HepG2 (cell line): ENCODE measurements at regions not wholly inside any gene's neighbourhood (a gene's known extent, or its start where the extent isn't known, plus 50 kb on each side); places are given as distances from the start of the nearest gene placed in this dataset.

Experiments used
- ATF7 ChIP-seq, 2 experiments: fragments of 450-650 bp in 1 of 2; sonication (generic) in 1 of 2; formaldehyde crosslinking in 1 of 2; IDR thresholded peaks; 2 replicates each; pipeline versions ENCODE4 v1.4.0 to v1.6.1; 2016 to 2020; ENCODE audit warnings: antibody characterized with exemption in 1 of 2, mild to moderate bottlenecking in 1 of 2, missing genetic modification reagents in 1 of 2
- DNMT3B ChIP-seq: conservative IDR thresholded peaks from 2 replicates; pipeline ENCODE4 v1.6.1; 2016; ENCODE audit warnings: missing biosample characterization, control low read depth
- GZF1 ChIP-seq: sonication (generic); formaldehyde crosslinking; IDR thresholded peaks from 2 replicates; pipeline ENCODE4 v1.5.1; 2020; ENCODE audit warnings: mild to moderate bottlenecking, missing genetic modification reagents
- HNRNPK ChIP-seq: fragments of 200-400 bp; formaldehyde crosslinking; IDR thresholded peaks from 2 replicates; pipeline ENCODE4 v1.6.1; 2018; ENCODE audit warnings: low read length, low read depth, moderate library complexity, mild to moderate bottlenecking; ENCODE audit not compliant: poor library complexity, severe bottlenecking
- ISL2 ChIP-seq: sonication (generic); formaldehyde crosslinking; IDR thresholded peaks from 2 replicates; pipeline ENCODE4 v1.5.0; 2020; ENCODE audit warnings: missing genetic modification reagents
- MEIS1 ChIP-seq: sonication (generic); formaldehyde crosslinking; IDR thresholded peaks from 2 replicates; pipeline ENCODE4 v1.9.0; 2021; ENCODE audit warnings: mild to moderate bottlenecking, missing genetic modification reagents, moderate library complexity, borderline replicate concordance
- MIER3 ChIP-seq: IDR thresholded peaks from 2 replicates; pipeline ENCODE4 v1.6.1; 2016; ENCODE audit warnings: missing compliant biosample characterization, borderline replicate concordance
- NCOA1 ChIP-seq: sonication (generic); formaldehyde crosslinking; IDR thresholded peaks from 2 replicates; pipeline ENCODE4 v1.9.0; 2021; ENCODE audit warnings: missing genetic modification reagents
- NR2F6 ChIP-seq, 2 experiments: IDR thresholded peaks; 2 replicates each; pipeline ENCODE4 v1.6.1; 2016; ENCODE audit warnings: antibody characterized with exemption in 1 of 2, mild to moderate bottlenecking in 1 of 2
- REPIN1 ChIP-seq: sonication (generic); formaldehyde crosslinking; IDR thresholded peaks from 2 replicates; pipeline ENCODE4 v1.8.0; 2022; ENCODE audit warnings: missing genetic modification reagents, low read depth, mild to moderate bottlenecking, borderline replicate concordance
- SIN3A ChIP-seq: IDR thresholded peaks from 2 replicates; pipeline ENCODE4 v1.6.1; 2011; ENCODE audit warnings: low read depth, mild to moderate bottlenecking, control low read depth, low read length, borderline replicate concordance
- SIX4 ChIP-seq: sonication (generic); formaldehyde crosslinking; IDR thresholded peaks from 2 replicates; pipeline ENCODE4 v1.4.0; 2020; ENCODE audit warnings: missing genetic modification reagents
- SMYD3 ChIP-seq: sonication (generic); formaldehyde crosslinking; IDR thresholded peaks from 2 replicates; pipeline ENCODE4 v1.8.1; 2023; ENCODE audit warnings: mild to moderate bottlenecking, missing genetic modification reagents
- SSRP1 ChIP-seq: IDR thresholded peaks from 2 replicates; pipeline ENCODE4 v1.6.1; 2016; ENCODE audit warnings: control low read depth
- STAT5B ChIP-seq: sonication (generic); formaldehyde crosslinking; IDR thresholded peaks from 2 replicates; pipeline ENCODE4 v1.4.0; 2020; ENCODE audit warnings: missing genetic modification reagents
- TMF1 ChIP-seq: sonication (generic); formaldehyde crosslinking; IDR thresholded peaks from 2 replicates; pipeline ENCODE4 v1.8.1; 2022; ENCODE audit warnings: low read depth, missing genetic modification reagents
- TRAFD1 ChIP-seq: sonication (generic); formaldehyde crosslinking; IDR thresholded peaks from 2 replicates; pipeline ENCODE4 v1.5.1; 2020; ENCODE audit warnings: missing genetic modification reagents, mild to moderate bottlenecking, borderline replicate concordance
- ZNF260 ChIP-seq: sonication (generic); formaldehyde crosslinking; IDR thresholded peaks from 2 replicates; pipeline ENCODE4 v1.4.0; 2020; ENCODE audit warnings: missing genetic modification reagents, low read depth, mild to moderate bottlenecking, borderline replicate concordance
- ZNF652 ChIP-seq: IDR thresholded peaks from 2 replicates; pipeline ENCODE4 v1.6.1; 2016; ENCODE audit warnings: low read depth, borderline replicate concordance
- ZNF780A ChIP-seq: sonication (generic); formaldehyde crosslinking; IDR thresholded peaks from 2 replicates; pipeline ENCODE4 v1.8.0; 2022; ENCODE audit warnings: mild to moderate bottlenecking, missing genetic modification reagents, moderate library complexity
- TF ChIP-seq, protein P1 (sequence below): sonication (generic); formaldehyde crosslinking; IDR thresholded peaks from 2 replicates; pipeline ENCODE4 v1.4.0; 2020; ENCODE audit warnings: mild to moderate bottlenecking, missing genetic modification reagents
- TF ChIP-seq, protein P2 (sequence below): sonication (generic); formaldehyde crosslinking; IDR thresholded peaks from 2 replicates; pipeline ENCODE4 v1.4.0; 2020; ENCODE audit warnings: mild to moderate bottlenecking, missing genetic modification reagents
- TF ChIP-seq, protein P3 (sequence below): sonication (generic); formaldehyde crosslinking; IDR thresholded peaks from 2 replicates; pipeline ENCODE4 v1.4.0; 2020; ENCODE audit warnings: missing genetic modification reagents
- TF ChIP-seq, protein P4 (sequence below), 2 experiments: fragments of 450-650 bp in 1 of 2; sonication (generic) in 1 of 2; formaldehyde crosslinking; IDR thresholded peaks; 2 replicates each; pipeline versions ENCODE4 v1.5.0 to v1.8.0; 2020 to 2022; ENCODE audit warnings: mild to moderate bottlenecking in 1 of 2, missing genetic modification reagents in 1 of 2

DNA sequence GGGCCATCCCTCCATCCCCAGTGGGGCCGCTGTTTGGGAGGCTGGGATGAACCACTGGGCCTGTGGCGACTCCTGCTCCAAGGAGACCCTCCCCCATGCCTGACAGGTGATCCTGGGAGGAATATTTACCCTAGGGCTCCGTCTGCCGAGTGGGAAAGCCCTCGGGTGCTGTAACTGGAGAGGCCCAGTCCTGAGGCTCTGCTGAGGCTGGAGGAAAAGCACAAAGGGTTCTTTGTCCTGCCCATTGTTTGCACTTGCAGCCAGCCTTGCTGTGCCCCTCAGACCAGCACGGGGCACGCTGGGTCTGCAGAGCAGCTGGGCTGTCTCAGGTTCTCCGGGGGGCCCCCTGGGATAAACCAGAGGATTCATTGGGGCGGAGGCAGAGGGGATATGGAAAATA, 321.1 kb downstream of the MN1 start (continued):
- no peak for TF ChIP-seq SMYD3
- no peak for TF ChIP-seq ATF7 (IDR thresholded peaks at IDR 0.05)
- no peak for TF ChIP-seq ATF7 (CRISPR knock-in tag; IDR thresholded peaks at IDR 0.05)
- TF ChIP-seq DNMT3B (CRISPR knock-in tag): no peak
- TF ChIP-seq, protein P1, sequence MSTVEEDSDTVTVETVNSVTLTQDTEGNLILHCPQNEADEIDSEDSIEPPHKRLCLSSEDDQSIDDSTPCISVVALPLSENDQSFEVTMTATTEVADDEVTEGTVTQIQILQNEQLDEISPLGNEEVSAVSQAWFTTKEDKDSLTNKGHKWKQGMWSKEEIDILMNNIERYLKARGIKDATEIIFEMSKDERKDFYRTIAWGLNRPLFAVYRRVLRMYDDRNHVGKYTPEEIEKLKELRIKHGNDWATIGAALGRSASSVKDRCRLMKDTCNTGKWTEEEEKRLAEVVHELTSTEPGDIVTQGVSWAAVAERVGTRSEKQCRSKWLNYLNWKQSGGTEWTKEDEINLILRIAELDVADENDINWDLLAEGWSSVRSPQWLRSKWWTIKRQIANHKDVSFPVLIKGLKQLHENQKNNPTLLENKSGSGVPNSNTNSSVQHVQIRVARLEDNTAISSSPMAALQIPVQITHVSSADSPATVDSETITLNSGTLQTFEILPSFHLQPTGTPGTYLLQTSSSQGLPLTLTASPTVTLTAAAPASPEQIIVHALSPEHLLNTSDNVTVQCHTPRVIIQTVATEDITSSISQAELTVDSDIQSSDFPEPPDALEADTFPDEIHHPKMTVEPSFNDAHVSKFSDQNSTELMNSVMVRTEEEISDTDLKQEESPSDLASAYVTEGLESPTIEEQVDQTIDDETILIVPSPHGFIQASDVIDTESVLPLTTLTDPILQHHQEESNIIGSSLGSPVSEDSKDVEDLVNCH: no peak
- TF ChIP-seq ZNF260 (CRISPR knock-in tag): no peak
- no peak for TF ChIP-seq SIN3A
- no peak for TF ChIP-seq NR2F6 (IDR thresholded peaks at IDR 0.05)
- no peak for TF ChIP-seq NR2F6 (CRISPR knock-in tag; IDR thresholded peaks at IDR 0.05)
- TF ChIP-seq ZNF780A (CRISPR knock-in tag): no peak
- TF ChIP-seq SIX4 (CRISPR knock-in tag): peak; percentile 88
- TF ChIP-seq, protein P2, sequence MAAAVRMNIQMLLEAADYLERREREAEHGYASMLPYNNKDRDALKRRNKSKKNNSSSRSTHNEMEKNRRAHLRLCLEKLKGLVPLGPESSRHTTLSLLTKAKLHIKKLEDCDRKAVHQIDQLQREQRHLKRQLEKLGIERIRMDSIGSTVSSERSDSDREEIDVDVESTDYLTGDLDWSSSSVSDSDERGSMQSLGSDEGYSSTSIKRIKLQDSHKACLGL (CRISPR knock-in tag): no peak
- no peak for TF ChIP-seq REPIN1
- TF ChIP-seq MIER3 (CRISPR knock-in tag): no peak
- TF ChIP-seq NCOA1 (CRISPR knock-in tag): no peak
- TF ChIP-seq GZF1 (CRISPR knock-in tag): no peak
- TF ChIP-seq STAT5B (CRISPR knock-in tag): no peak
- TF ChIP-seq TMF1 (CRISPR knock-in tag): no peak
- no peak for TF ChIP-seq ZNF652 (CRISPR knock-in tag)
- no peak for TF ChIP-seq HNRNPK
- peak; percentile 35; the same call in 1 of the 2 replicates for TF ChIP-seq ISL2 (CRISPR knock-in tag)
- no peak for TF ChIP-seq SSRP1 (CRISPR knock-in tag)
- no peak for TF ChIP-seq TRAFD1 (CRISPR knock-in tag)
- no peak for TF ChIP-seq MEIS1
- TF ChIP-seq, protein P3, sequence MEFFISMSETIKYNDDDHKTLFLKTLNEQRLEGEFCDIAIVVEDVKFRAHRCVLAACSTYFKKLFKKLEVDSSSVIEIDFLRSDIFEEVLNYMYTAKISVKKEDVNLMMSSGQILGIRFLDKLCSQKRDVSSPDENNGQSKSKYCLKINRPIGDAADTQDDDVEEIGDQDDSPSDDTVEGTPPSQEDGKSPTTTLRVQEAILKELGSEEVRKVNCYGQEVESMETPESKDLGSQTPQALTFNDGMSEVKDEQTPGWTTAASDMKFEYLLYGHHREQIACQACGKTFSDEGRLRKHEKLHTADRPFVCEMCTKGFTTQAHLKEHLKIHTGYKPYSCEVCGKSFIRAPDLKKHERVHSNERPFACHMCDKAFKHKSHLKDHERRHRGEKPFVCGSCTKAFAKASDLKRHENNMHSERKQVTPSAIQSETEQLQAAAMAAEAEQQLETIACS: no peak
- TF ChIP-seq, protein P4, sequence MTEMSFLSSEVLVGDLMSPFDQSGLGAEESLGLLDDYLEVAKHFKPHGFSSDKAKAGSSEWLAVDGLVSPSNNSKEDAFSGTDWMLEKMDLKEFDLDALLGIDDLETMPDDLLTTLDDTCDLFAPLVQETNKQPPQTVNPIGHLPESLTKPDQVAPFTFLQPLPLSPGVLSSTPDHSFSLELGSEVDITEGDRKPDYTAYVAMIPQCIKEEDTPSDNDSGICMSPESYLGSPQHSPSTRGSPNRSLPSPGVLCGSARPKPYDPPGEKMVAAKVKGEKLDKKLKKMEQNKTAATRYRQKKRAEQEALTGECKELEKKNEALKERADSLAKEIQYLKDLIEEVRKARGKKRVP (CRISPR knock-in tag; IDR thresholded peaks at IDR 0.05): no peak
